Progenitor cell of endocrine pancreas (in vitro differentiated cells): ENCODE measurements at regions not wholly inside any gene's neighbourhood (a gene's known extent, or its start where the extent isn't known, plus 50 kb on each side); places are given as distances from the start of the nearest gene placed in this dataset.

Experiments
- DNase-seq: peaks from one replicate; pipeline ENCODE4 v3.0.0; 2021; ENCODE audit warnings: low spot score; ENCODE audit not compliant: unreplicated experiment
- H3K27ac Mint-ChIP-seq: 2 replicates; pipeline ENCODE4 v1.8.0; 2021; ENCODE audit warnings: mild to moderate bottlenecking, moderate library complexity, mixed read lengths
- H3K27me3 Mint-ChIP-seq: 2 replicates; pipeline ENCODE4 v1.8.0; 2021; ENCODE audit warnings: mixed read lengths
- H3K36me3 Mint-ChIP-seq: 2 replicates; pipeline ENCODE4 v1.8.0; 2022; ENCODE audit warnings: mixed read lengths; ENCODE audit not compliant: insufficient read depth
- H3K4me1 Mint-ChIP-seq: 2 replicates; pipeline ENCODE4 v1.8.0; 2021; ENCODE audit warnings: low read depth, mixed read lengths
- H3K4me3 Mint-ChIP-seq: 2 replicates; pipeline ENCODE4 v1.8.0; 2021; ENCODE audit warnings: low read depth, mild to moderate bottlenecking, moderate library complexity, mixed read lengths
- H3K9me3 Mint-ChIP-seq: 2 replicates; pipeline ENCODE4 v1.8.0; 2021; ENCODE audit warnings: low read depth, mixed read lengths
- CTCF ChIP-seq: fragments of 200-600 bp; sonication (generic); IDR thresholded peaks from one replicate; pipeline ENCODE4 v1.5.0; 2021; ENCODE audit warnings: antibody characterized with exemption, mild to moderate bottlenecking; ENCODE audit not compliant: unreplicated experiment

GRCh38 chr4:43277003-43277402, 384.5 kb downstream of the GRXCR1 start:
- no peak overlapping the region for H3K27ac Mint-ChIP-seq

GRCh38 chr4:43282534-43282933, 390.0 kb downstream of the GRXCR1 start:
- Mint-ChIP-seq H3K27ac (no peak overlapping the region), H3K27me3 (no peaks in the 10 kb centered on the region), H3K4me3 (no peak overlapping the region), H3K4me1 (no peaks in the 10 kb centered on the region), H3K36me3 (no peaks in the 10 kb centered on the region), H3K9me3 (no peaks in the 10 kb centered on the region)
- TF ChIP-seq CTCF = no peak
- DNase-seq = no peak

More at GRCh38 chr4:43277003-43277402, 384.5 kb downstream of the GRXCR1 start:
- H3K4me1 Mint-ChIP-seq = no peaks in the 10 kb centered on the region
- no peak for DNase-seq
- no peaks in the 10 kb centered on the region for H3K27me3 Mint-ChIP-seq
- no peak for TF ChIP-seq CTCF
- no peak overlapping the region for H3K4me3 Mint-ChIP-seq
- H3K9me3 Mint-ChIP-seq = no peaks in the 10 kb centered on the region
- no peaks in the 10 kb centered on the region for H3K36me3 Mint-ChIP-seq

GRCh38 chr4:43286137-43286536, 393.6 kb downstream of the GRXCR1 start:
- no peak for TF ChIP-seq CTCF
- no peaks in the 10 kb centered on the region for H3K4me1 Mint-ChIP-seq
- DNase-seq = no peak
- H3K9me3 Mint-ChIP-seq = no peaks in the 10 kb centered on the region
- H3K27me3 Mint-ChIP-seq = no peaks in the 10 kb centered on the region
- no peak overlapping the region for H3K27ac Mint-ChIP-seq
- H3K36me3 Mint-ChIP-seq = no peaks in the 10 kb centered on the region
- H3K4me3 Mint-ChIP-seq = no peak overlapping the region

GRCh38 chr4:43296946-43297528, 404.5 kb downstream of the GRXCR1 start:
- no peaks in the 10 kb centered on the region for H3K27me3 Mint-ChIP-seq
- H3K27ac Mint-ChIP-seq = no peak overlapping the region
- H3K9me3 Mint-ChIP-seq = peaks cover 3% of the 10 kb centered on the region
- DNase-seq = no peak
- no peaks in the 10 kb centered on the region for H3K4me1 Mint-ChIP-seq
- no peak overlapping the region for H3K4me3 Mint-ChIP-seq
- H3K36me3 Mint-ChIP-seq = no peaks in the 10 kb centered on the region
- no peak for TF ChIP-seq CTCF

GRCh38 chr4:43316813-43317212, 424.3 kb downstream of the GRXCR1 start:
- Mint-ChIP-seq H3K4me1 (peaks cover 21% of the 10 kb centered on the region), H3K9me3 (peaks cover 15% of the 10 kb centered on the region), H3K4me3 (no peak overlapping the region), H3K36me3 (peaks cover 4% of the 10 kb centered on the region), H3K27ac (no peak overlapping the region), H3K27me3 (peaks cover 7% of the 10 kb centered on the region)
- DNase-seq = no peak
- TF ChIP-seq CTCF = no peak
